Adrenal gland (tissue), 9 donors: ENCODE measurements at regions not wholly inside any gene's neighbourhood (a gene's known extent, or its start where the extent isn't known, plus 50 kb on each side); places are given as distances from the start of the nearest gene placed in this dataset.

Source experiments
- DNase-seq, 7 donors: peaks; one replicate each; pipeline ENCODE4 v3.0.0-alpha.2; 2019 to 2020
- H3K27ac ChIP-seq, 5 donors: fragments of 200-600 bp; sonication (generic) in 4 of 5; 1 replicate in 3 of 5; 2 replicates in 2 of 5; pipeline versions ENCODE4 v1.5.1 to v1.8.0; 2016 to 2020; ENCODE audit warnings: mild to moderate bottlenecking in 1 of 5
- H3K27me3 ChIP-seq: fragments of 200-600 bp; 2 replicates; pipeline ENCODE4 v1.8.0; 2021
- H3K36me3 ChIP-seq, 2 donors: fragments of 200-600 bp; replicated peaks in 1 of 2; 1 replicate in 1 of 2; 2 replicates in 1 of 2; pipeline versions ENCODE4 v1.5.1 to v1.8.0; 2018 to 2022
- H3K4me1 ChIP-seq, 2 donors: fragments of 200-600 bp; replicated peaks in 1 of 2; 1 replicate in 1 of 2; 2 replicates in 1 of 2; pipeline versions ENCODE4 v1.5.1 to v1.8.0; 2018 to 2021
- H3K4me3 ChIP-seq, 4 donors: fragments of 200-600 bp; sonication (generic) in 3 of 4; one replicate each; pipeline ENCODE4 v1.5.1; 2016 to 2018
- H3K9me3 ChIP-seq, 3 donors: fragments of 200-600 bp; sonication (generic) in 1 of 3; replicated peaks in 1 of 3; 1 replicate in 2 of 3; 2 replicates in 1 of 3; pipeline versions ENCODE4 v1.5.1 to v1.8.0; 2016 to 2021
- CTCF ChIP-seq, 6 experiments: fragments of 450-650 bp in 4 of 6; fragments of 200-600 bp in 2 of 6; sonication (generic) in 1 of 6; IDR thresholded peaks; 1 replicate in 5 of 6; 2 replicates in 1 of 6; pipeline versions ENCODE4 v1.5.1 to v1.8.0; 2016 to 2021; ENCODE audit warnings: antibody characterized with exemption in 6 of 6, mild to moderate bottlenecking in 2 of 6, moderate library complexity in 1 of 6
- POLR2A ChIP-seq, 2 donors: fragments of 450-650 bp; IDR thresholded peaks; one replicate each; pipeline ENCODE4 v1.6.1; 2017; ENCODE audit warnings: antibody characterized with exemption in 2 of 2, mild to moderate bottlenecking in 2 of 2, moderate library complexity in 1 of 2
- WGBS, 4 donors: extraction: QIAGEN DNeasy Blood & Tissue Kit in 2 of 4; methylation state at CpG; one replicate each; pipeline versions ENCODE4 v1.1.5 to v1.1.7; 2013 to 2017; 5-methylcytosine and 5-hydroxymethylcytosine counted together
- intact Hi-C, 2 donors: fragments of 100-400 bp; cut with DNase I; formaldehyde crosslinking; loops; one replicate each; pipeline versions ENCODE4 v1.14.1 to v1.15.0; 2022 to 2023
- donor health status: healthy with polysubstance abuse.
- donor health status: Bipolar disorder and iron deficiency.
- donor health status: DM: yes; HTN: yes; CAD: no.
- donor health status: DM: no; HTN: no; CAD: no.
- donor health status: DM: no; HTN: no; CAD: no.

- Histone ChIP-seq H3K36me3 (no peaks in the 10 kb centered on the region), H3K4me3 (no peak overlapping the region), H3K9me3 (no peaks in the 10 kb centered on the region), H3K4me1 (no peaks in the 10 kb centered on the region), H3K27ac (no peak overlapping the region), H3K27me3 (no peaks in the 10 kb centered on the region)
- WGBS, 4 donors: 81 to 93% (median 91%) methylated on average over 4 of the region's 4 CpGs
- no peak for TF ChIP-seq POLR2A (IDR thresholded peaks at IDR 0.05)
- TF ChIP-seq CTCF (IDR thresholded peaks at IDR 0.05): no peak
- DNase-seq: no peak
- intact Hi-C loops: no loop called here
Measured at GRCh38 chr11:28439403-28439802, 331.2 kb downstream of the METTL15 start.

- 83 to 97% (median 89%) methylated on average over 1 of the region's 1 CpG for WGBS, 4 donors
- Histone ChIP-seq H3K4me1 (no peaks in the 10 kb centered on the region), H3K27ac (no peak overlapping the region), H3K9me3 (no peaks in the 10 kb centered on the region), H3K27me3 (no peaks in the 10 kb centered on the region), H3K4me3 (no peak overlapping the region), H3K36me3 (no peaks in the 10 kb centered on the region)
- DNase-seq: no peak
- intact Hi-C loops: no loop called here
- no peak for TF ChIP-seq POLR2A (IDR thresholded peaks at IDR 0.05)
- no peak for TF ChIP-seq CTCF (IDR thresholded peaks at IDR 0.05)
Measured at GRCh38 chr11:28420099-28420498, 311.9 kb downstream of the METTL15 start.

GRCh38 chr11:28417601-28418323 lies 309.6 kb downstream of the METTL15 start:
- TF ChIP-seq CTCF (IDR thresholded peaks at IDR 0.05): no peak
- no peak for TF ChIP-seq POLR2A (IDR thresholded peaks at IDR 0.05)
- WGBS, 4 donors: 77 to 91% (median 89%) methylated on average over 5 of the region's 5 CpGs
- no peak overlapping the region for H3K27ac ChIP-seq
- H3K27me3 ChIP-seq: no peaks in the 10 kb centered on the region
- no peaks in the 10 kb centered on the region for H3K4me1 ChIP-seq
- DNase-seq: no peak
- no peak overlapping the region for H3K4me3 ChIP-seq
- no peaks in the 10 kb centered on the region for H3K9me3 ChIP-seq
- intact Hi-C loops: no loop called here
- H3K36me3 ChIP-seq: no peaks in the 10 kb centered on the region

- Histone ChIP-seq H3K4me1 (no peaks in the 10 kb centered on the region), H3K4me3 (no peak overlapping the region), H3K9me3 (no peaks in the 10 kb centered on the region), H3K27me3 (no peaks in the 10 kb centered on the region), H3K27ac (no peak overlapping the region), H3K36me3 (no peaks in the 10 kb centered on the region)
- DNase-seq: no peak
- no peak for TF ChIP-seq POLR2A (IDR thresholded peaks at IDR 0.05)
- TF ChIP-seq CTCF (IDR thresholded peaks at IDR 0.05): no peak
- intact Hi-C loops: no loop called here
Measured at GRCh38 chr11:28412029-28412428, 303.8 kb downstream of the METTL15 start.
